ENCODE measurements at regions not wholly inside any gene's neighbourhood (a gene's known extent, or its start where the extent isn't known, plus 50 kb on each side); places are given as distances from the start of the nearest gene placed in this dataset.

DNA sequence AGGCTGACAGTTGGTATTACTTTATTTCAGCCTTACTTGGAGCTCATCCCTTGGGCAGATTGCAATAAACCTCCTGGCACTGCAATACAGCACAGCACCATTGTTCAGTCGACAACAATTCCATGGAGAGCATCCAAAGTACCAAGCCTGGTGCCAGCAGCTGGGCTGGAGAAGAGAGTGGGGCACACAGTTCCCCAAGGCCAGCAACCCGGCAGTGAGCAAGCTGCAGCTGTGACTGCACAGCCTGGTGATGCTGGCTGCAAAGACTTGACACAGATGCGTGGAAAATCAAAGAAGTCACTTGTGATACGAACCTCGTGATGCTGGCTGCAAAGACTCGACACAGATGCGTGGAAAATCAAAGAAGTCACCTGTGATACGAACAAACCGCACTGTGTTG, 125.4 kb downstream of the ATPSCKMT start:
- POLR2A ChIA-PET: no interaction called here
- no peaks in the 10 kb centered on the region for H3K79me2 ChIP-seq (ENCODE audit: insufficient read depth, low read depth, low read length)
- H3K4me3 ChIP-seq (ENCODE audit: low read depth, low read length, poor library complexity, severe bottlenecking): no peak overlapping the region
- H3K4me2 ChIP-seq (ENCODE audit: low read length): no peak overlapping the region
- intact Hi-C loops (cut with micrococcal nuclease; ENCODE audit: unreplicated experiment): no loop called here
- H3K4me1 ChIP-seq (ENCODE audit: insufficient read depth, low read length, poor library complexity, severe bottlenecking): no peaks in the 10 kb centered on the region
- no peaks in the 10 kb centered on the region for H3K36me3 ChIP-seq (ENCODE audit: insufficient read depth, low read length)
- no peak overlapping the region for H2AFZ ChIP-seq (ENCODE audit: low read length)
- no peaks in the 10 kb centered on the region for H4K20me1 ChIP-seq (ENCODE audit: insufficient read depth, low read length)
- no TSS peak for BruUV-seq (replicated peaks)
- H3K9me3 ChIP-seq (ENCODE audit: low read length): no peaks in the 10 kb centered on the region
- H3K27ac ChIP-seq (ENCODE audit: low read depth, low read length, poor library complexity, severe bottlenecking): no peak overlapping the region
- no peaks in the 10 kb centered on the region for H3K9me2 ChIP-seq (ENCODE audit: insufficient read depth, low read length)
- CTCF ChIA-PET (ENCODE audit: unreplicated experiment): interaction anchor here (0.5 kb wide), 1 partner anchor 733 kb away, joined by 3 read pairs; no protein-coding TSS in a partner anchor
- no peak for TF ChIP-seq EZH2phosphoT487 (IDR thresholded peaks at IDR 0.05; ENCODE audit: borderline replicate concordance, low read depth, low read length)
- TF ChIP-seq CTCF (conservative IDR thresholded peaks at IDR 0.05; ENCODE audit: low read length): no peak
- DNase-seq (ENCODE audit: low spot score): no peak

GRCh38 chr5:10123254-10123989, 126.3 kb downstream of the ATPSCKMT start:
- intact Hi-C loops (cut with micrococcal nuclease; ENCODE audit: unreplicated experiment): no loop called here
- no peak overlapping the region for H2AFZ ChIP-seq (ENCODE audit: low read length)
- ChIA-PET POLR2A (no interaction called here), CTCF (ENCODE audit: unreplicated experiment) (interaction anchor here (0.5 kb wide), 1 partner anchor 734 kb away, joined by 3 read pairs; no protein-coding TSS in a partner anchor)
- no peaks in the 10 kb centered on the region for H4K20me1 ChIP-seq (ENCODE audit: insufficient read depth, low read length)
- BruUV-seq (replicated peaks): no TSS peak
- H3K27ac ChIP-seq (ENCODE audit: low read depth, low read length, poor library complexity, severe bottlenecking): no peak overlapping the region
- no peaks in the 10 kb centered on the region for H3K4me1 ChIP-seq (ENCODE audit: insufficient read depth, low read length, poor library complexity, severe bottlenecking)
- H3K4me3 ChIP-seq (ENCODE audit: low read depth, low read length, poor library complexity, severe bottlenecking): no peak overlapping the region
- no peaks in the 10 kb centered on the region for H3K9me2 ChIP-seq (ENCODE audit: insufficient read depth, low read length)
- H3K36me3 ChIP-seq (ENCODE audit: insufficient read depth, low read length): no peaks in the 10 kb centered on the region
- no peaks in the 10 kb centered on the region for H3K9me3 ChIP-seq (ENCODE audit: low read length)
- no peak overlapping the region for H3K4me2 ChIP-seq (ENCODE audit: low read length)
- no peaks in the 10 kb centered on the region for H3K79me2 ChIP-seq (ENCODE audit: insufficient read depth, low read depth, low read length)
- TF ChIP-seq CTCF (conservative IDR thresholded peaks at IDR 0.05; ENCODE audit: low read length): no peak
- TF ChIP-seq EZH2phosphoT487 (IDR thresholded peaks at IDR 0.05; ENCODE audit: borderline replicate concordance, low read depth, low read length): no peak
- no peak for DNase-seq (ENCODE audit: low spot score)

DNA sequence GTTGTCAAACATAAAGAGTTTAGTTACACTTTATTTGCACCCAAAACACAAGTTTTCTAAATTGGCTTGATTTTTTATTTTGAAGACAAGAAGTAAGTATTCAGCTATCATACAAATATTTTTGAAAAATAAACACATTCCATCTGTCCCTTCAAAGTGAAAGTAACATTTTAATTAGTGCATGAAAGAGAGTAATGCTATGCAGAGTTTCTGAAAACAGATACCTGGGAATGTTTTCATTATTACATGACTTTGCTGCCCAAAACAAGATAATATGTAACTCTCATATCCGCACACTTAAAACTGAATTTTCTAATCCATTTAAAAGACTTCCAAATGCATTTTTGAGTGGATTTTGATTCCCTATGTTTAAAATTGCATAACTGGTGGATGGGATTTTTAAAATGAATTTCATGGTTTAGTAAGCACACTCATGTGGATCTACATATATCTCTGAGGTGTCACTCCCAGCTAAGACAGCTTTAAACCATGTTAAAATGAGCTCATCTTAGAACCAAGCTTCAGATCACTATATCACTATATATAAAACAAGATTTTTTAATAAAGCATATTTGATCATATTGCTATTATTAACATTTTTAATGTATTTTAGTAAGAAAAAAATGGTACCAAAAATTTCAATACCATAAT, 127.5 kb downstream of the ATPSCKMT start:
- H4K20me1 ChIP-seq (ENCODE audit: insufficient read depth, low read length): no peaks in the 10 kb centered on the region
- H3K36me3 ChIP-seq (ENCODE audit: insufficient read depth, low read length): no peaks in the 10 kb centered on the region
- H3K4me3 ChIP-seq (ENCODE audit: low read depth, low read length, poor library complexity, severe bottlenecking): no peak overlapping the region
- intact Hi-C loops (cut with micrococcal nuclease; ENCODE audit: unreplicated experiment): no loop called here
- no peaks in the 10 kb centered on the region for H3K9me3 ChIP-seq (ENCODE audit: low read length)
- H3K79me2 ChIP-seq (ENCODE audit: insufficient read depth, low read depth, low read length): no peaks in the 10 kb centered on the region
- no TSS peak for BruUV-seq (replicated peaks)
- no peak for TF ChIP-seq CTCF (conservative IDR thresholded peaks at IDR 0.05; ENCODE audit: low read length)
- no peak for TF ChIP-seq EZH2phosphoT487 (IDR thresholded peaks at IDR 0.05; ENCODE audit: borderline replicate concordance, low read depth, low read length)
- no peaks in the 10 kb centered on the region for H3K4me1 ChIP-seq (ENCODE audit: insufficient read depth, low read length, poor library complexity, severe bottlenecking)
- no peak for DNase-seq (ENCODE audit: low spot score)
- H3K27ac ChIP-seq (ENCODE audit: low read depth, low read length, poor library complexity, severe bottlenecking): no peak overlapping the region
- POLR2A ChIA-PET: no interaction called here
- no peaks in the 10 kb centered on the region for H3K9me2 ChIP-seq (ENCODE audit: insufficient read depth, low read length)
- H3K4me2 ChIP-seq (ENCODE audit: low read length): no peak overlapping the region
- CTCF ChIA-PET (ENCODE audit: unreplicated experiment): no interaction called here
- no peak overlapping the region for H2AFZ ChIP-seq (ENCODE audit: low read length)
